A673 (cell line): ENCODE measurements at regions not wholly inside any gene's neighbourhood (a gene's known extent, or its start where the extent isn't known, plus 50 kb on each side); places are given as distances from the start of the nearest gene placed in this dataset.

Source experiments
- EZH2 ChIP-seq: fragments of 200-600 bp; sonication (generic); IDR thresholded peaks from 2 replicates; pipeline ENCODE4 v1.6.1; 2017; ENCODE audit warnings: borderline replicate concordance, low read depth, mild to moderate bottlenecking, mixed read lengths, antibody characterized with exemption, low read length; ENCODE audit not compliant: poor library complexity, severe bottlenecking
- TF ChIP-seq, protein P1 (sequence below): fragments of 300-800, 200-600 bp; sonication (generic); conservative IDR thresholded peaks from 2 replicates; pipeline ENCODE4 v1.5.1; 2017; ENCODE audit warnings: low read depth, mild to moderate bottlenecking, antibody characterized with exemption, low read length, moderate library complexity, mixed read lengths

DNA sequence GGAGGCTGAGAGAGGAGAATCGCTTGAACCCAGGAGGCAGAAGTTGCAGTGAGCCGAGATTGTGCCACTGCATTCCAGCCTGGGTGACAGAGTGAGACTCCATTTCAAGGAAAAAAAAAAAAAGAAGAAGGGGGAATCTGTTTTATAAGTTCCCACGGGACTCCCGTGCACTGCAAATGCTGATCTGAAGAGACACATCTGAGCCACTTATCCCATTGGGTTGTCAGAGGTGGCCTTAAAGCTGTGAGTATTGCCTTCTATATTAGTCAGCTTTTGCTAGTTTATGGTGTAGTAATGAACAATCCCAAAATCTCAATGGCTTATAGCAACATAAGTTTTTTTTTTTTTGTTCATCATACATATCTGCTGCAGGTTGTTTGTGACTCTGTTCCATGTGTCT lies 82.8 kb downstream of the MRM1 start:
- no peak for TF ChIP-seq EZH2
- TF ChIP-seq, protein P1, sequence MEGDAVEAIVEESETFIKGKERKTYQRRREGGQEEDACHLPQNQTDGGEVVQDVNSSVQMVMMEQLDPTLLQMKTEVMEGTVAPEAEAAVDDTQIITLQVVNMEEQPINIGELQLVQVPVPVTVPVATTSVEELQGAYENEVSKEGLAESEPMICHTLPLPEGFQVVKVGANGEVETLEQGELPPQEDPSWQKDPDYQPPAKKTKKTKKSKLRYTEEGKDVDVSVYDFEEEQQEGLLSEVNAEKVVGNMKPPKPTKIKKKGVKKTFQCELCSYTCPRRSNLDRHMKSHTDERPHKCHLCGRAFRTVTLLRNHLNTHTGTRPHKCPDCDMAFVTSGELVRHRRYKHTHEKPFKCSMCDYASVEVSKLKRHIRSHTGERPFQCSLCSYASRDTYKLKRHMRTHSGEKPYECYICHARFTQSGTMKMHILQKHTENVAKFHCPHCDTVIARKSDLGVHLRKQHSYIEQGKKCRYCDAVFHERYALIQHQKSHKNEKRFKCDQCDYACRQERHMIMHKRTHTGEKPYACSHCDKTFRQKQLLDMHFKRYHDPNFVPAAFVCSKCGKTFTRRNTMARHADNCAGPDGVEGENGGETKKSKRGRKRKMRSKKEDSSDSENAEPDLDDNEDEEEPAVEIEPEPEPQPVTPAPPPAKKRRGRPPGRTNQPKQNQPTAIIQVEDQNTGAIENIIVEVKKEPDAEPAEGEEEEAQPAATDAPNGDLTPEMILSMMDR = no peak
